Gastroesophageal sphincter (tissue), 3 donors: ENCODE measurements at regions not wholly inside any gene's neighbourhood (a gene's known extent, or its start where the extent isn't known, plus 50 kb on each side); places are given as distances from the start of the nearest gene placed in this dataset.

ENCODE experiments used
- CTCF ChIP-seq, 4 experiments: fragments of 200-600 bp in 2 of 4; fragments of 450-650 bp in 2 of 4; sonication (generic) in 1 of 4; IDR thresholded peaks; one replicate each; pipeline ENCODE4 v1.5.1; 2017 to 2019; ENCODE audit warnings: antibody characterized with exemption in 4 of 4, mild to moderate bottlenecking in 2 of 4, moderate library complexity in 2 of 4
- POLR2A ChIP-seq, 2 donors: fragments of 450-650 bp; IDR thresholded peaks; one replicate each; pipeline ENCODE4 v1.6.1; 2017; ENCODE audit warnings: antibody characterized with exemption in 2 of 2, mild to moderate bottlenecking in 2 of 2, moderate library complexity in 1 of 2
- POLR2AphosphoS5 ChIP-seq: sonication (generic); formaldehyde crosslinking; IDR thresholded peaks from one replicate; pipeline ENCODE4 v1.6.1; 2017; ENCODE audit warnings: antibody characterized with exemption

GRCh38 chr11:97756571-97757335, 1264.0 kb upstream of the CNTN5 start:
- TF ChIP-seq CTCF (IDR thresholded peaks at IDR 0.05) = no peak
- no peak for TF ChIP-seq POLR2A (IDR thresholded peaks at IDR 0.05)
- no peak for TF ChIP-seq POLR2AphosphoS5
